IMR-90 (cell line): ENCODE measurements at regions not wholly inside any gene's neighbourhood (a gene's known extent, or its start where the extent isn't known, plus 50 kb on each side); places are given as distances from the start of the nearest gene placed in this dataset.

Experiments used
- POLR2A ChIP-seq: IDR thresholded peaks from 2 replicates; pipeline ENCODE4 v1.6.1; 2012; ENCODE audit warnings: mild to moderate bottlenecking, low read depth, low read length
- RFX5 ChIP-seq: IDR thresholded peaks from 2 replicates; pipeline ENCODE4 v1.8.0; 2012; ENCODE audit warnings: low read depth, mild to moderate bottlenecking, low read length, moderate library complexity
- TF ChIP-seq, protein P1 (sequence below): conservative IDR thresholded peaks from 2 replicates; pipeline ENCODE4 v1.5.1; 2012; ENCODE audit warnings: mild to moderate bottlenecking, low read depth, low read length, improper control_type of control experiment
- TF ChIP-seq, protein P2 (sequence below): fragments of 150-350 bp; IDR thresholded peaks from 2 replicates; pipeline ENCODE4 v1.6.1; 2017; ENCODE audit warnings: mild to moderate bottlenecking, antibody characterized with exemption, low read length, low read depth

- TF ChIP-seq RFX5 (no peak), POLR2A (no peak)
- TF ChIP-seq, protein P1, sequence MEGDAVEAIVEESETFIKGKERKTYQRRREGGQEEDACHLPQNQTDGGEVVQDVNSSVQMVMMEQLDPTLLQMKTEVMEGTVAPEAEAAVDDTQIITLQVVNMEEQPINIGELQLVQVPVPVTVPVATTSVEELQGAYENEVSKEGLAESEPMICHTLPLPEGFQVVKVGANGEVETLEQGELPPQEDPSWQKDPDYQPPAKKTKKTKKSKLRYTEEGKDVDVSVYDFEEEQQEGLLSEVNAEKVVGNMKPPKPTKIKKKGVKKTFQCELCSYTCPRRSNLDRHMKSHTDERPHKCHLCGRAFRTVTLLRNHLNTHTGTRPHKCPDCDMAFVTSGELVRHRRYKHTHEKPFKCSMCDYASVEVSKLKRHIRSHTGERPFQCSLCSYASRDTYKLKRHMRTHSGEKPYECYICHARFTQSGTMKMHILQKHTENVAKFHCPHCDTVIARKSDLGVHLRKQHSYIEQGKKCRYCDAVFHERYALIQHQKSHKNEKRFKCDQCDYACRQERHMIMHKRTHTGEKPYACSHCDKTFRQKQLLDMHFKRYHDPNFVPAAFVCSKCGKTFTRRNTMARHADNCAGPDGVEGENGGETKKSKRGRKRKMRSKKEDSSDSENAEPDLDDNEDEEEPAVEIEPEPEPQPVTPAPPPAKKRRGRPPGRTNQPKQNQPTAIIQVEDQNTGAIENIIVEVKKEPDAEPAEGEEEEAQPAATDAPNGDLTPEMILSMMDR: no peak
- TF ChIP-seq, protein P2, sequence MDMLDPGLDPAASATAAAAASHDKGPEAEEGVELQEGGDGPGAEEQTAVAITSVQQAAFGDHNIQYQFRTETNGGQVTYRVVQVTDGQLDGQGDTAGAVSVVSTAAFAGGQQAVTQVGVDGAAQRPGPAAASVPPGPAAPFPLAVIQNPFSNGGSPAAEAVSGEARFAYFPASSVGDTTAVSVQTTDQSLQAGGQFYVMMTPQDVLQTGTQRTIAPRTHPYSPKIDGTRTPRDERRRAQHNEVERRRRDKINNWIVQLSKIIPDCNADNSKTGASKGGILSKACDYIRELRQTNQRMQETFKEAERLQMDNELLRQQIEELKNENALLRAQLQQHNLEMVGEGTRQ: no peak
These were observed 750.2 kb downstream of the TMEM121 start for GRCh38 chr14:106276326-106277267.
